ENCODE measurements at regions not wholly inside any gene's neighbourhood (a gene's known extent, or its start where the extent isn't known, plus 50 kb on each side); places are given as distances from the start of the nearest gene placed in this dataset.

DNA sequence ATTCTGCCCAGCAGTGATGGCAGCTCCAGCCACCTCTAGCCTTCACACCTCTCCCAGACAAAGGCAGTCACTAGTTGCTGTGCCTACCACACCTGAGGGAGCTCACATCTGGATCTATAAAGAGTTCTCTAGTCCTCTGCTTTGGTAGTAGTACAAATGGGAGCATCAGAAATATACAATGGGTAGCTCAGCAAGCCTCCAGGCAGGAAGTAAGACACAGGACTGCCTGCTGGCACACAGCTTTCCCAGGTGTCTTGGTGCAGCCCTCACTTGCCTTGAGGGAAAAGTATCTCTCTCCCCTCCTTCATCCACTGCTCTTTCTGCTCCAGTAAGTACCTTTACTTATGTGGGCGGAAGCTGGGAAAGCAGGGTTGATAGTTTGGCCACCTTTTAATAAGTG, 212.9 kb upstream of the SLC7A11 start:
- TF ChIP-seq, protein P1, sequence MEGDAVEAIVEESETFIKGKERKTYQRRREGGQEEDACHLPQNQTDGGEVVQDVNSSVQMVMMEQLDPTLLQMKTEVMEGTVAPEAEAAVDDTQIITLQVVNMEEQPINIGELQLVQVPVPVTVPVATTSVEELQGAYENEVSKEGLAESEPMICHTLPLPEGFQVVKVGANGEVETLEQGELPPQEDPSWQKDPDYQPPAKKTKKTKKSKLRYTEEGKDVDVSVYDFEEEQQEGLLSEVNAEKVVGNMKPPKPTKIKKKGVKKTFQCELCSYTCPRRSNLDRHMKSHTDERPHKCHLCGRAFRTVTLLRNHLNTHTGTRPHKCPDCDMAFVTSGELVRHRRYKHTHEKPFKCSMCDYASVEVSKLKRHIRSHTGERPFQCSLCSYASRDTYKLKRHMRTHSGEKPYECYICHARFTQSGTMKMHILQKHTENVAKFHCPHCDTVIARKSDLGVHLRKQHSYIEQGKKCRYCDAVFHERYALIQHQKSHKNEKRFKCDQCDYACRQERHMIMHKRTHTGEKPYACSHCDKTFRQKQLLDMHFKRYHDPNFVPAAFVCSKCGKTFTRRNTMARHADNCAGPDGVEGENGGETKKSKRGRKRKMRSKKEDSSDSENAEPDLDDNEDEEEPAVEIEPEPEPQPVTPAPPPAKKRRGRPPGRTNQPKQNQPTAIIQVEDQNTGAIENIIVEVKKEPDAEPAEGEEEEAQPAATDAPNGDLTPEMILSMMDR (IDR thresholded peaks at IDR 0.05), result no peak
- Mint-ChIP-seq H3K4me1 (no peaks in the 10 kb centered on the region), H3K27me3 (ENCODE audit: low read depth, poor library complexity) (peaks cover 3% of the 10 kb centered on the region)

DNA sequence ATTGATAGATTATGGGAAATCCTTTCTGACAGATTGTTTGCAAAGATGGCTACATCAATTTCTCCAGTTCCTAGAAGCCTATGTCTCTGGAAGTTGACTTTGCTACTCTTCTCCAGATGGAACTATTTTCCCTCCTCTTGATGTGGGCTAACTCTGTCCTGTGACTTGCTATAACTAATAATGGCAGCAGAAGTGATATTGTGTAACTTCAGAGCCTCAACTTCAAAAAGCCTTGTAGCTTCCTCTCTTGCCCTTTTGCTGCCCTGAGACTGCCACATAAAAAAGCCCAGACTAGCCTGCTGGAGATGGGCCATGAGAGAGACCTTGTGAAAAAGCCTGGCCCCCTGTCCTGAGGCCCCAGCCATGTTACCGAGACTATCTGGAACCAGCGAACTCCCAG, 210.7 kb upstream of the SLC7A11 start:
- TF ChIP-seq, protein P1 (IDR thresholded peaks at IDR 0.05), result no peak
- H3K4me3 Mint-ChIP-seq, result no peak overlapping the region
- DNase-seq, result no peak
- H3K36me3 Mint-ChIP-seq (ENCODE audit: low read depth), result no peaks in the 10 kb centered on the region
- H3K9me3 Mint-ChIP-seq, result no peaks in the 10 kb centered on the region
- H3K4me1 Mint-ChIP-seq, result no peaks in the 10 kb centered on the region
- peak overlapping the region; percentile 29 for H3K27ac Mint-ChIP-seq
- peaks cover 7% of the 10 kb centered on the region for H3K27me3 Mint-ChIP-seq (ENCODE audit: low read depth, poor library complexity)

More for the DNA sequence above, 212.9 kb upstream of the SLC7A11 start:
- Mint-ChIP-seq H3K27ac (no peak overlapping the region), H3K9me3 (no peaks in the 10 kb centered on the region), H3K4me3 (no peak overlapping the region), H3K36me3 (ENCODE audit: low read depth) (no peaks in the 10 kb centered on the region)
- no peak for DNase-seq

DNA sequence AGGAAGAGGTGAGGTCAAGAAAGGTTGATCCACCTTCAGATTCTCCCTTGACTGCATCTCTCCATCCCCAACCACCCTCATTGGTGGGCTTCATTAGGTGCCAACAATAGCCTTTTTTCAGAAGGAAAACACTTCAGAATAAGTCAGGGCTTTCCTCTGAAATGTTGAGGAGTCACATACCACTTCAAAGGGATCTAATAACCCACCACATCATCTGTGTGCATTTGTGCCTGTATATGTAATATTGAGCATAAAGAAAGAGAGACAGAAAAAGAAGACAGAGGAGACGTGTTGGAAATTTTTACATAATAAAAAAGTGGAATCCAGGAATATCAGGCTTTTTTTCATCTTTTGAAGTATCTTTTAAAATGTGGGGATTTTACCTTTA, 209.1 kb upstream of the SLC7A11 start:
- H3K27me3 Mint-ChIP-seq (ENCODE audit: low read depth, poor library complexity), result peaks cover 7% of the 10 kb centered on the region

DNA sequence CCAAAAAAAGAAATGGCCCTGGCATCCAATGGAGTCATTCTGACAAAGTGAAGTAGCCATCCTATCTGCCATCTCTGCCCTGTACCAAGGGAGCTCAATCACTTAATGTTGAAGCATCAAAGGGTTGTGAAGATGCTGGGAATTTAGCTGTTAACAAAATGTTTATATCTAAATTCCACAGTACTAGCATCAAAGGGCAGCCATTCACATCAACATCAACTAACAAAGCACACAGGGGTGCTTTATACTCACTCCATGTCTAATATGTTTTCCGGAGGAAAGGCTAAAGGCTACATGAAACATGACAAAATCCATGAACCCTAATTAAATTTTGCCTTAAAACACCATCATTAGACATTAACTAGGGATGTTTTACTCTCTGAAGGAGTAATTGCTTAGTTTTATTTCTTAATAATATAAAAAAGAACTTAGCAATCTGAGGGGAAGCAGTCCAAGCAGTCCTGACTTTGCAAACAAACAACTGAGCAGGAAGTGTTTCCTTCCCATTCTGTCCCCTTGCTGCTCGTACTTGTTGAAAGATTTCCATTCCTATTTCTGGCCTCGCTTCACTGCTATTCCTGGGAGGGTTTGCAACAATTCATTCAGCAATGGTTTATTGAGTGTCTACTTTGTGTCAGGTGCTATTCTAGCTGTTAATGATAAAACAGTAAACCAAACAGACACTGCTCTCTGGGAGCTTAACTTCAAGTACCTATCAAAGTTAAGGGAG, 208.6 kb upstream of the SLC7A11 start:
- H3K9me3 Mint-ChIP-seq, result no peaks in the 10 kb centered on the region
- no peak overlapping the region for H3K4me3 Mint-ChIP-seq
- H3K27me3 Mint-ChIP-seq (ENCODE audit: low read depth, poor library complexity), result peaks cover 7% of the 10 kb centered on the region
- H3K36me3 Mint-ChIP-seq (ENCODE audit: low read depth), result no peaks in the 10 kb centered on the region
- no peak overlapping the region for H3K27ac Mint-ChIP-seq
- TF ChIP-seq, protein P1 (IDR thresholded peaks at IDR 0.05), result no peak
- H3K4me1 Mint-ChIP-seq, result no peaks in the 10 kb centered on the region
- no peak for DNase-seq

More for the DNA sequence above, 209.1 kb upstream of the SLC7A11 start:
- no peaks in the 10 kb centered on the region for H3K9me3 Mint-ChIP-seq
- TF ChIP-seq, protein P1 (IDR thresholded peaks at IDR 0.05), result no peak
- H3K36me3 Mint-ChIP-seq (ENCODE audit: low read depth), result no peaks in the 10 kb centered on the region
- H3K27ac Mint-ChIP-seq, result no peak overlapping the region
- no peak for DNase-seq
- no peak overlapping the region for H3K4me3 Mint-ChIP-seq
- H3K4me1 Mint-ChIP-seq, result no peaks in the 10 kb centered on the region

DNA sequence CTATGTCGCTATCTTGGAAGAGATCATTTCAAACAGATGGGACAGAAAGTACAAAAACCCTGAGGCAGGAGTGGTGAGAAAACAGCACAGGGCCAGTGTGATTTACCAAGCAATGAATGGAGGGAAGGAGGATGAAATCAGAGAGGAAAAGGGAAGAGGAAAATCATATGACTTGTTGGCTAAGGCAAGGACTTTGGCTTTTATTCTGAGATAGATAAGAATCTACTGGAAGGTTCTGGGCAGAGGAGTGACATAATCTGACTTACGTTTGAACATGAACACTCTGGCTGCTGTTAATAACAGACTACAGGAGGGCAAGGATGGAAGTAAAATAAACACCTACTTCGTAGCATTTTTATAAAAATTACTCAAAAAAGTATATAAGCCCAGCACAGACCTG, 207.8 kb upstream of the SLC7A11 start:
- no peak overlapping the region for H3K4me3 Mint-ChIP-seq
- no peaks in the 10 kb centered on the region for H3K4me1 Mint-ChIP-seq
- no peak overlapping the region for H3K27ac Mint-ChIP-seq
- peaks cover 6% of the 10 kb centered on the region for H3K27me3 Mint-ChIP-seq (ENCODE audit: low read depth, poor library complexity)
- no peaks in the 10 kb centered on the region for H3K9me3 Mint-ChIP-seq
- H3K36me3 Mint-ChIP-seq (ENCODE audit: low read depth), result no peaks in the 10 kb centered on the region
- TF ChIP-seq, protein P1 (IDR thresholded peaks at IDR 0.05), result no peak
- no peak for DNase-seq

DNA sequence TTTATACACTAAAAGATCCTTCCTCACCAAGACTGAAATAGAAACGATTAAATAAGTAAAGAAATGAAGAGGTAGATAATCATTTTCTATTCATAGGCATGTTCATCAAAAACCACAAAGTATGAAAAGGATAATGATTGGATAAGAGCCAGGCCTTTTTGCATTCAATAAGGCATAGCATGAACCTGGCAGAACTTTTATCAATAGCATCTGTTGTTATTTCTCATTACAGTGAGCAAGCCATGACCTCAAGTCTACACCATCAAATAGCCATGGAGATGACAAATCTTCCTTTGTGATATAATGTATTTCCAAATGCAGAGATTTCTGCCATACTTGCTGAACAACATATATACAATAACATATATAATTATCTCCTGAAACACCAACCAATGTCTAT, 206.0 kb upstream of the SLC7A11 start:
- TF ChIP-seq, protein P1 (IDR thresholded peaks at IDR 0.05), result no peak
- H3K27ac Mint-ChIP-seq, result no peak overlapping the region
- peaks cover 2% of the 10 kb centered on the region for H3K36me3 Mint-ChIP-seq (ENCODE audit: low read depth)
- peaks cover 8% of the 10 kb centered on the region for H3K9me3 Mint-ChIP-seq
- no peak overlapping the region for H3K4me3 Mint-ChIP-seq
- no peak for DNase-seq
- no peaks in the 10 kb centered on the region for H3K4me1 Mint-ChIP-seq
- peaks cover 4% of the 10 kb centered on the region for H3K27me3 Mint-ChIP-seq (ENCODE audit: low read depth, poor library complexity)

All from nephron progenitor cell (in vitro differentiated cells).